ENCODE measurements at regions not wholly inside any gene's neighbourhood (a gene's known extent, or its start where the extent isn't known, plus 50 kb on each side); places are given as distances from the start of the nearest gene placed in this dataset.

- TF ChIP-seq FOSL2 (IDR thresholded peaks at IDR 0.05; ENCODE audit: borderline replicate concordance, low read depth) = no peak
- no peak for TF ChIP-seq GATA2 (CRISPR knock-in tag; IDR thresholded peaks at IDR 0.05)
- no peak for TF ChIP-seq GABPA (IDR thresholded peaks at IDR 0.05; ENCODE audit: low read depth)
- TF ChIP-seq IRF3 (IDR thresholded peaks at IDR 0.05; ENCODE audit: low read depth, low read length) = no peak
- Histone ChIP-seq H3K79me2 (ENCODE audit: insufficient read depth) (no peaks in the 10 kb centered on the region), H3K4me1 (ENCODE audit: control insufficient read depth in 1 of 2, insufficient read depth in 2 of 2, low read depth in 1 of 2, low read length in 1 of 2) (no peaks in the 10 kb centered on the region), H3K36me3 (replicated peaks in 1 of 2; ENCODE audit: control insufficient read depth in 1 of 2, insufficient read depth in 2 of 2, low read length in 1 of 2) (no peaks in the 10 kb centered on the region), H2AFZ (ENCODE audit: low read depth) (no peak overlapping the region), H4K20me1 (ENCODE audit: insufficient read depth) (no peaks in the 10 kb centered on the region), H3K4me3 (ENCODE audit: low read depth in 2 of 2, low read length in 1 of 2) (no peak overlapping the region), H3K27me3 (ENCODE audit: insufficient read depth) (no peaks in the 10 kb centered on the region), H3K9ac (no peak overlapping the region), H3K9me2 (no peaks in the 10 kb centered on the region), H3K4me2 (no peak overlapping the region), H3K9me3 (no peaks in the 10 kb centered on the region), H3F3A (replicated peaks; ENCODE audit: insufficient read depth) (no peaks in the 10 kb centered on the region), H3K27ac (ENCODE audit: low read depth in 2 of 2, low read length in 1 of 2) (no peak overlapping the region)
- ChIA-PET POLR2A (no interaction called here), CTCF (no interaction called here)
- WGBS (ENCODE audit: low lambda C conversion rate) = 7% methylated on average over 7 of the region's 7 CpGs
- no peak for DNase-seq
Observed at GRCh38 chr5:135628771-135629563, 50.2 kb upstream of the CXCL14 start.
